HepG2 (cell line): ENCODE measurements at regions not wholly inside any gene's neighbourhood (a gene's known extent, or its start where the extent isn't known, plus 50 kb on each side); places are given as distances from the start of the nearest gene placed in this dataset.
A peak's percentile ranks its signal among the peaks of the same experiment; 100 is the strongest.

Experiments used
- FOXO1 ChIP-seq: sonication (generic); formaldehyde crosslinking; IDR thresholded peaks from 2 replicates; pipeline ENCODE4 v1.4.0; 2020; ENCODE audit warnings: missing genetic modification reagents
- GATAD1 ChIP-seq: IDR thresholded peaks from 2 replicates; pipeline ENCODE4 v1.6.1; 2016; ENCODE audit warnings: missing genetic modification reagents, missing compliant biosample characterization
- KAT8 ChIP-seq: IDR thresholded peaks from 2 replicates; pipeline ENCODE4 v1.6.1; 2016; ENCODE audit warnings: missing genetic modification reagents, missing compliant biosample characterization
- KLF11 ChIP-seq: IDR thresholded peaks from 2 replicates; pipeline ENCODE4 v1.6.1; 2016; ENCODE audit warnings: missing compliant biosample characterization
- MEF2D ChIP-seq: sonication (generic); formaldehyde crosslinking; IDR thresholded peaks from 2 replicates; pipeline ENCODE4 v1.5.1; 2020; ENCODE audit warnings: mild to moderate bottlenecking, missing genetic modification reagents
- POLR2G ChIP-seq: fragments of 200-400 bp; formaldehyde crosslinking; IDR thresholded peaks from 2 replicates; pipeline ENCODE4 v1.6.1; 2018; ENCODE audit warnings: mild to moderate bottlenecking, low read depth, low read length, moderate library complexity
- RAD21 ChIP-seq: fragments of 450-650 bp; formaldehyde crosslinking; IDR thresholded peaks from 2 replicates; pipeline ENCODE4 v1.5.0; 2020; ENCODE audit warnings: mild to moderate bottlenecking
- REL ChIP-seq: sonication (generic); formaldehyde crosslinking; conservative IDR thresholded peaks from 2 replicates; pipeline ENCODE4 v1.8.0; 2022; ENCODE audit warnings: mild to moderate bottlenecking, missing genetic modification reagents, moderate library complexity
- SMAD3 ChIP-seq: sonication (generic); formaldehyde crosslinking; IDR thresholded peaks from 2 replicates; pipeline ENCODE4 v1.4.0; 2020; ENCODE audit warnings: missing genetic modification reagents
- SP2 ChIP-seq: sonication (generic); formaldehyde crosslinking; IDR thresholded peaks from 2 replicates; pipeline ENCODE4 v1.5.1; 2020; ENCODE audit warnings: mild to moderate bottlenecking, missing genetic modification reagents
- ZNF24 ChIP-seq: fragments of 450-650 bp; IDR thresholded peaks from 2 replicates; pipeline ENCODE4 v1.6.1; 2017; ENCODE audit warnings: antibody characterized with exemption, mild to moderate bottlenecking
- ZNF326 ChIP-seq: sonication (generic); formaldehyde crosslinking; IDR thresholded peaks from 2 replicates; pipeline ENCODE4 v1.4.0; 2020; ENCODE audit warnings: missing genetic modification reagents, borderline replicate concordance
- ZNF549 ChIP-seq: sonication (generic); formaldehyde crosslinking; IDR thresholded peaks from 2 replicates; pipeline ENCODE4 v1.5.0; 2020; ENCODE audit warnings: missing genetic modification reagents
- ZNF720 ChIP-seq: sonication (generic); formaldehyde crosslinking; IDR thresholded peaks from 2 replicates; pipeline ENCODE4 v1.4.0; 2020; ENCODE audit warnings: missing genetic modification reagents
- ZNF737 ChIP-seq: sonication (generic); formaldehyde crosslinking; IDR thresholded peaks from 2 replicates; pipeline ENCODE4 v1.5.0; 2020; ENCODE audit warnings: missing genetic modification reagents, mild to moderate bottlenecking, borderline replicate concordance
- TF ChIP-seq, protein P1 (sequence below): sonication (generic); formaldehyde crosslinking; IDR thresholded peaks from one replicate; pipeline ENCODE4 v1.5.1; 2020; ENCODE audit warnings: mild to moderate bottlenecking, missing genetic modification reagents; ENCODE audit errors: not compliant biosample characterization
- TF ChIP-seq, protein P2 (sequence below): IDR thresholded peaks from 2 replicates; pipeline ENCODE4 v1.6.1; 2012; ENCODE audit warnings: inconsistent platforms
- TF ChIP-seq, protein P3 (sequence below): IDR thresholded peaks from 2 replicates; pipeline ENCODE4 v1.6.1; 2012; ENCODE audit warnings: low read length, improper control_type of control experiment

DNA sequence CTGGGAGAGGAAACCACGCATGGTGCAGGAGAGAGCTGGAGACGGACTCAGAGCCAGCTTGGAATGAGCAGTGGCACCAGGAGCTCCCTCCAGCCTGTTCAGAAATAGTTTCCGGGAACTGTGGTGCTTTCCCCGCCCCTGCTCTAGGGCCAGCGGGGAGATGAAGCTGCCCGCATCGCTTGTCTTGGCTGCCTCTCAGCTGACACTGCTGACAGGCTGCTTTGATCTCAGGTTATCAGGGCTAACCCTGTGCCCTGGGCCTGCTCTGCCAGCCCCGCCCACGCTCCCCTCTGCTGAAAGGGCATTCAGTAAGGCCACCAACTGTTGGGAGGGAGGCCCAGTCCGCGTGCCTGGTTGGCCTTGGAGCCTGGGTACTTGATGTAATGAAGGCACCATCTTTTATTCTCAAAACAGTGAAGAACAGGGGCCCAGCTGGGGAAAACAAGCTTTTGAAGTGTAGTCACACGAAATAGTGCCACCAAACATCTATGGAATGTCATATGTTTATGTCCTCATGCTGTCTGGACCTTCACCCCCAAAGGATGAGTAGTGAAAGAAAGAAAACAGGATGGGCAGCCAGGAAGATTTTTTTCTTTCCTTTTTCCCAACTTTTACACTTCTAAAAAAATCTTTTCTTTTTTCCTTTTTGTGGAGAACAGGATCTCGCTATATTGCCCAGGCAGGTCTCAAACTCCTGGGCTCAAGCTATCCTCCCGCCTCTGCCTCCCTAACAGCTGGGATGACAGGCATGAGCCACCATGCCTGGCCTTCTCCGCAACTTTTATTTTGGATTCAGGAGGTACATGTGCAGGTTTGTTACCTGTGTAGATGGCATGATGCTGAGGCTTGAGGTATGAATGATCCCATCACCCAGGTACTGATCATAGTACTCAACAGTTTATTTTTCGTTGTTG is 115.9 kb upstream of the TBX3 start (continued):
- TF ChIP-seq, protein P1, sequence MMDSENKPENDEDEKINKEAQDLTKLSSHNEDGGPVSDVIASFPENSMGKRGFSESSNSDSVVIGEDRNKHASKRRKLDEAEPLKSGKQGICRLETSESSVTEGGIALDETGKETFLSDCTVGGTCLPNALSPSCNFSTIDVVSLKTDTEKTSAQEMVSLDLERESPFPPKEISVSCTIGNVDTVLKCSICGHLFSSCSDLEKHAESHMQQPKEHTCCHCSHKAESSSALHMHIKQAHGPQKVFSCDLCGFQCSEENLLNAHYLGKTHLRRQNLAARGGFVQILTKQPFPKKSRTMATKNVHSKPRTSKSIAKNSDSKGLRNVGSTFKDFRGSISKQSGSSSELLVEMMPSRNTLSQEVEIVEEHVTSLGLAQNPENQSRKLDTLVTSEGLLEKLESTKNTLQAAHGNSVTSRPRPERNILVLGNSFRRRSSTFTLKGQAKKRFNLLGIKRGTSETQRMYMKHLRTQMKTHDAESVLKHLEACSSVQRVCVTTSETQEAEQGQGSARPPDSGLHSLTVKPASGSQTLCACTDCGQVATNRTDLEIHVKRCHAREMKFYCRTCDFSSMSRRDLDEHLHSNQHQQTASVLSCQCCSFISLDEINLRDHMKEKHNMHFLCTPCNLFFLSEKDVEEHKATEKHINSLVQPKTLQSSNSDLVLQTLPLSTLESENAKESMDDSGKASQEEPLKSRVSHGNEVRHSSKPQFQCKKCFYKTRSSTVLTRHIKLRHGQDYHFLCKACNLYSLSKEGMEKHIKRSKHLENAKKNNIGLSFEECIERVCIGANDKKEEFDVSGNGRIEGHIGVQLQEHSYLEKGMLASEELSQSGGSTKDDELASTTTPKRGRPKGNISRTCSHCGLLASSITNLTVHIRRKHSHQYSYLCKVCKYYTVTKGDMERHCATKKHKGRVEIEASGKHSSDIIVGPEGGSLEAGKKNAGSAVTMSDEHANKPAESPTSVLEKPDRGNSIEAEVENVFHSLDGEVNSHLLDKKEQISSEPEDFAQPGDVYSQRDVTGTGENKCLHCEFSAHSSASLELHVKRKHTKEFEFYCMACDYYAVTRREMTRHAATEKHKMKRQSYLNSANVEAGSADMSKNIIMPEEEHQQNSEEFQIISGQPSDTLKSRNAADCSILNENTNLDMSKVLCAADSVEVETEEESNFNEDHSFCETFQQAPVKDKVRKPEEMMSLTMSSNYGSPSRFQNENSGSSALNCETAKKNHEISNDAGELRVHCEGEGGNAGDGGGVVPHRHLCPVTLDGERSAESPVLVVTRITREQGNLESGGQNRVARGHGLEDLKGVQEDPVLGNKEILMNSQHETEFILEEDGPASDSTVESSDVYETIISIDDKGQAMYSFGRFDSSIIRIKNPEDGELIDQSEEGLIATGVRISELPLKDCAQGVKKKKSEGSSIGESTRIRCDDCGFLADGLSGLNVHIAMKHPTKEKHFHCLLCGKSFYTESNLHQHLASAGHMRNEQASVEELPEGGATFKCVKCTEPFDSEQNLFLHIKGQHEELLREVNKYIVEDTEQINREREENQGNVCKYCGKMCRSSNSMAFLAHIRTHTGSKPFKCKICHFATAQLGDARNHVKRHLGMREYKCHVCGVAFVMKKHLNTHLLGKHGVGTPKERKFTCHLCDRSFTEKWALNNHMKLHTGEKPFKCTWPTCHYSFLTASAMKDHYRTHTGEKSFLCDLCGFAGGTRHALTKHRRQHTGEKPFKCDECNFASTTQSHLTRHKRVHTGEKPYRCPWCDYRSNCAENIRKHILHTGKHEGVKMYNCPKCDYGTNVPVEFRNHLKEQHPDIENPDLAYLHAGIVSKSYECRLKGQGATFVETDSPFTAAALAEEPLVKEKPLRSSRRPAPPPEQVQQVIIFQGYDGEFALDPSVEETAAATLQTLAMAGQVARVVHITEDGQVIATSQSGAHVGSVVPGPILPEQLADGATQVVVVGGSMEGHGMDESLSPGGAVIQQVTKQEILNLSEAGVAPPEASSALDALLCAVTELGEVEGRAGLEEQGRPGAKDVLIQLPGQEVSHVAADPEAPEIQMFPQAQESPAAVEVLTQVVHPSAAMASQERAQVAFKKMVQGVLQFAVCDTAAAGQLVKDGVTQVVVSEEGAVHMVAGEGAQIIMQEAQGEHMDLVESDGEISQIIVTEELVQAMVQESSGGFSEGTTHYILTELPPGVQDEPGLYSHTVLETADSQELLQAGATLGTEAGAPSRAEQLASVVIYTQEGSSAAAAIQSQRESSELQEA (CRISPR knock-in tag) = no peak
- TF ChIP-seq GATAD1 = peak; percentile 76
- TF ChIP-seq KLF11 (CRISPR knock-in tag) = peak; percentile 92; the same call in 1 of the 2 replicates
- peak; percentile 99 for TF ChIP-seq FOXO1 (CRISPR knock-in tag)
- peak; percentile 65 for TF ChIP-seq RAD21 (CRISPR knock-in tag)
- no peak for TF ChIP-seq ZNF549 (CRISPR knock-in tag)
- TF ChIP-seq ZNF720 = no peak
- peak; percentile 81 for TF ChIP-seq REL (CRISPR knock-in tag)
- peak; percentile 77 for TF ChIP-seq KAT8 (CRISPR knock-in tag)
- peak; percentile 39; the same call in 1 of the 2 replicates for TF ChIP-seq SP2 (CRISPR knock-in tag)
- peak; percentile 83 for TF ChIP-seq POLR2G
- TF ChIP-seq, protein P2, sequence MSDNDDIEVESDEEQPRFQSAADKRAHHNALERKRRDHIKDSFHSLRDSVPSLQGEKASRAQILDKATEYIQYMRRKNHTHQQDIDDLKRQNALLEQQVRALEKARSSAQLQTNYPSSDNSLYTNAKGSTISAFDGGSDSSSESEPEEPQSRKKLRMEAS = peak; percentile 96
- no peak for TF ChIP-seq ZNF326
- no peak for TF ChIP-seq ZNF737 (CRISPR knock-in tag)
- TF ChIP-seq SMAD3 (CRISPR knock-in tag) = peak; percentile 86; the same call in 1 of the 2 replicates
- TF ChIP-seq MEF2D (CRISPR knock-in tag) = peak; percentile 89
- TF ChIP-seq, protein P3, sequence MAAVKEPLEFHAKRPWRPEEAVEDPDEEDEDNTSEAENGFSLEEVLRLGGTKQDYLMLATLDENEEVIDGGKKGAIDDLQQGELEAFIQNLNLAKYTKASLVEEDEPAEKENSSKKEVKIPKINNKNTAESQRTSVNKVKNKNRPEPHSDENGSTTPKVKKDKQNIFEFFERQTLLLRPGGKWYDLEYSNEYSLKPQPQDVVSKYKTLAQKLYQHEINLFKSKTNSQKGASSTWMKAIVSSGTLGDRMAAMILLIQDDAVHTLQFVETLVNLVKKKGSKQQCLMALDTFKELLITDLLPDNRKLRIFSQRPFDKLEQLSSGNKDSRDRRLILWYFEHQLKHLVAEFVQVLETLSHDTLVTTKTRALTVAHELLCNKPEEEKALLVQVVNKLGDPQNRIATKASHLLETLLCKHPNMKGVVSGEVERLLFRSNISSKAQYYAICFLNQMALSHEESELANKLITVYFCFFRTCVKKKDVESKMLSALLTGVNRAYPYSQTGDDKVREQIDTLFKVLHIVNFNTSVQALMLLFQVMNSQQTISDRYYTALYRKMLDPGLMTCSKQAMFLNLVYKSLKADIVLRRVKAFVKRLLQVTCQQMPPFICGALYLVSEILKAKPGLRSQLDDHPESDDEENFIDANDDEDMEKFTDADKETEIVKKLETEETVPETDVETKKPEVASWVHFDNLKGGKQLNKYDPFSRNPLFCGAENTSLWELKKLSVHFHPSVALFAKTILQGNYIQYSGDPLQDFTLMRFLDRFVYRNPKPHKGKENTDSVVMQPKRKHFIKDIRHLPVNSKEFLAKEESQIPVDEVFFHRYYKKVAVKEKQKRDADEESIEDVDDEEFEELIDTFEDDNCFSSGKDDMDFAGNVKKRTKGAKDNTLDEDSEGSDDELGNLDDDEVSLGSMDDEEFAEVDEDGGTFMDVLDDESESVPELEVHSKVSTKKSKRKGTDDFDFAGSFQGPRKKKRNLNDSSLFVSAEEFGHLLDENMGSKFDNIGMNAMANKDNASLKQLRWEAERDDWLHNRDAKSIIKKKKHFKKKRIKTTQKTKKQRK = no peak
- TF ChIP-seq ZNF24 = peak; percentile 72; the same call in 1 of the 2 replicates
